Smooth muscle cell (in vitro differentiated cells): ENCODE measurements at regions not wholly inside any gene's neighbourhood (a gene's known extent, or its start where the extent isn't known, plus 50 kb on each side); places are given as distances from the start of the nearest gene placed in this dataset.

Source experiments
- DNase-seq: peaks from one replicate; lab custom pipeline; 2025; ENCODE audit not compliant: unreplicated experiment; lab: John Stamatoyannopoulos, UW
- H2AFZ ChIP-seq: fragments of 200-600 bp; sonication (generic); 2 replicates; pipeline ENCODE4 v1.6.0; 2016; ENCODE audit warnings: antibody characterized with exemption, low read depth, mild to moderate bottlenecking
- H3F3A ChIP-seq: fragments of 200-600 bp; sonication (generic); 2 replicates; pipeline ENCODE4 v1.6.0; 2017; ENCODE audit warnings: antibody characterized with exemption, low read depth
- H3K27ac ChIP-seq: fragments of 200-600 bp; sonication (generic); 2 replicates; pipeline ENCODE4 v1.5.1; 2016; ENCODE audit warnings: low read depth, mild to moderate bottlenecking
- H3K27me3 ChIP-seq: fragments of 200-600 bp; sonication (generic); 2 replicates; pipeline ENCODE4 v1.6.1; 2016; ENCODE audit warnings: low read depth, mild to moderate bottlenecking
- H3K36me3 ChIP-seq: fragments of 200-600 bp; sonication (generic); 2 replicates; pipeline ENCODE4 v1.5.1; 2016; ENCODE audit warnings: low read depth
- H3K4me1 ChIP-seq: fragments of 200-600 bp; sonication (generic); 2 replicates; pipeline ENCODE4 v1.5.1; 2016; ENCODE audit warnings: low read depth
- H3K4me2 ChIP-seq: fragments of 200-600 bp; sonication (generic); 2 replicates; pipeline ENCODE4 v1.6.0; 2016; ENCODE audit warnings: mild to moderate bottlenecking
- H3K4me3 ChIP-seq: fragments of 200-600 bp; sonication (generic); 2 replicates; pipeline ENCODE4 v1.5.1; 2016; ENCODE audit warnings: mild to moderate bottlenecking
- H3K79me2 ChIP-seq: fragments of 200-600 bp; sonication (generic); 2 replicates; pipeline ENCODE4 v1.6.0; 2016; ENCODE audit warnings: low read depth, mild to moderate bottlenecking
- H3K9ac ChIP-seq: fragments of 200-600 bp; sonication (generic); 2 replicates; pipeline ENCODE4 v1.6.0; 2016; ENCODE audit warnings: low read depth
- H3K9me3 ChIP-seq: fragments of 200-600 bp; sonication (generic); replicated peaks from 2 replicates; pipeline ENCODE4 v1.5.1; 2016; ENCODE audit warnings: low read depth
- H4K20me1 ChIP-seq: fragments of 200-600 bp; sonication (generic); 2 replicates; pipeline ENCODE4 v1.6.0; 2016; ENCODE audit warnings: low read depth
- CTCF ChIP-seq: fragments of 200-600 bp; sonication (generic); IDR thresholded peaks from 2 replicates; pipeline ENCODE4 v1.5.1; 2017; ENCODE audit warnings: borderline replicate concordance, mild to moderate bottlenecking, antibody characterized with exemption; ENCODE audit not compliant: insufficient read depth, poor library complexity, severe bottlenecking
- WGBS: methylation state at CpG from one replicate; pipeline ENCODE4 v1.1.7; 2016; ENCODE audit warnings: low lambda C conversion rate; 5-methylcytosine and 5-hydroxymethylcytosine counted together

GRCh38 chr4:54493862-54494261 lies 163.9 kb upstream of the KIT start:
- Histone ChIP-seq H3K4me1 (peaks cover 3% of the 10 kb centered on the region), H3F3A (no peaks in the 10 kb centered on the region), H3K27me3 (no peaks in the 10 kb centered on the region), H3K79me2 (no peaks in the 10 kb centered on the region), H3K9me3 (no peaks in the 10 kb centered on the region), H4K20me1 (no peaks in the 10 kb centered on the region), H3K27ac (no peak overlapping the region), H3K36me3 (no peaks in the 10 kb centered on the region), H3K4me2 (no peak overlapping the region), H3K9ac (no peak overlapping the region), H2AFZ (no peak overlapping the region), H3K4me3 (no peak overlapping the region)
- 96% methylated on average over 3 of the region's 3 CpGs for WGBS
- DNase-seq, result no peak
- TF ChIP-seq CTCF, result no peak

- peak overlapping the region; percentile 3 for H3K27ac ChIP-seq
- DNase-seq, result no peak
Observed at GRCh38 chr4:54495091-54495490, 162.7 kb upstream of the KIT start.

GRCh38 chr4:54495641-54496040 lies 162.1 kb upstream of the KIT start:
- H3K4me2 ChIP-seq, result no peak overlapping the region
- H3K27ac ChIP-seq, result peak overlapping the region; percentile 3
- no peaks in the 10 kb centered on the region for H3K79me2 ChIP-seq
- WGBS, result 87% methylated on average over 3 of the region's 3 CpGs
- no peaks in the 10 kb centered on the region for H3K36me3 ChIP-seq
- peaks cover 16% of the 10 kb centered on the region for H3K4me1 ChIP-seq
- H4K20me1 ChIP-seq, result no peaks in the 10 kb centered on the region
- no peak overlapping the region for H3K9ac ChIP-seq
- H3F3A ChIP-seq, result no peaks in the 10 kb centered on the region
- H2AFZ ChIP-seq, result no peak overlapping the region
- no peak for DNase-seq
- TF ChIP-seq CTCF, result no peak
- H3K4me3 ChIP-seq, result no peak overlapping the region
- no peaks in the 10 kb centered on the region for H3K27me3 ChIP-seq
- no peaks in the 10 kb centered on the region for H3K9me3 ChIP-seq

More at GRCh38 chr4:54495091-54495490, 162.7 kb upstream of the KIT start:
- Histone ChIP-seq H3K36me3 (no peaks in the 10 kb centered on the region), H3K4me1 (peaks cover 15% of the 10 kb centered on the region), H3K9ac (no peak overlapping the region), H3K27me3 (no peaks in the 10 kb centered on the region), H2AFZ (no peak overlapping the region), H3K9me3 (no peaks in the 10 kb centered on the region), H3K4me2 (no peak overlapping the region), H3K79me2 (no peaks in the 10 kb centered on the region), H3K4me3 (no peak overlapping the region), H4K20me1 (no peaks in the 10 kb centered on the region), H3F3A (no peaks in the 10 kb centered on the region)
- WGBS, result 67% methylated on average over 7 of the region's 7 CpGs
- no peak for TF ChIP-seq CTCF

- Histone ChIP-seq H3K36me3 (no peaks in the 10 kb centered on the region), H3K9ac (no peak overlapping the region), H2AFZ (no peak overlapping the region), H3K4me2 (no peak overlapping the region), H3F3A (no peaks in the 10 kb centered on the region), H3K27me3 (no peaks in the 10 kb centered on the region), H3K9me3 (no peaks in the 10 kb centered on the region), H3K79me2 (no peaks in the 10 kb centered on the region), H4K20me1 (no peaks in the 10 kb centered on the region), H3K27ac (no peak overlapping the region), H3K4me1 (peaks cover 16% of the 10 kb centered on the region), H3K4me3 (no peak overlapping the region)
- no peak for TF ChIP-seq CTCF
- DNase-seq, result no peak
- 92% methylated on average over 5 of the region's 5 CpGs for WGBS
Observed at GRCh38 chr4:54496412-54496811, 161.3 kb upstream of the KIT start.
